IMR-90 (cell line): ENCODE measurements at regions not wholly inside any gene's neighbourhood (a gene's known extent, or its start where the extent isn't known, plus 50 kb on each side); places are given as distances from the start of the nearest gene placed in this dataset.

Source experiments
- ATAC-seq: fragments of 200-7000 bp; cut with Tn5 transposase; 2 replicates; pipeline ENCODE4 v1.9.1; 2020; ENCODE audit warnings: low read depth, mild to moderate bottlenecking, moderate library complexity
- BruUV-seq: library from RNA; stranded (reverse); fragments of 400-500 nt; replicated peaks from 2 replicates; lab custom pipeline; 2021; lab: Mats Ljungman, UMichigan
- CTCF ChIA-PET: fragments of 300-600 bp; formaldehyde crosslinking; extraction: SDS; loops from one replicate; lab custom pipeline; 2021; ENCODE audit warnings: antibody characterized with exemption; lab: Yijun Ruan, JAX
- POLR2A ChIA-PET: fragments of 300-600 bp; sonication (Branson Sonifier 250); formaldehyde crosslinking; loops from one replicate; lab custom pipeline; 2022; ENCODE audit warnings: antibody characterized with exemption; ENCODE audit not compliant: unreplicated experiment; lab: Charles Lee
- DNase-seq: peaks from one replicate; pipeline ENCODE4 v3.0.0; 2013
- H2AFZ ChIP-seq: replicated peaks from 2 replicates; pipeline ENCODE3; 2013; ENCODE audit warnings: low read length, mild to moderate bottlenecking; ENCODE audit not compliant: poor library complexity
- H2AK5ac ChIP-seq: 2 replicates; pipeline ENCODE4 v1.6.1; 2013; ENCODE audit warnings: low read depth, low read length, inconsistent platforms
- H2AK9ac ChIP-seq: replicated peaks from 2 replicates; pipeline ENCODE3; 2013; ENCODE audit warnings: mild to moderate bottlenecking, low read depth, low read length, moderate library complexity; ENCODE audit not compliant: poor library complexity
- H2BK120ac ChIP-seq: 2 replicates; pipeline ENCODE4 v1.6.1; 2013; ENCODE audit warnings: low read depth, low read length, inconsistent platforms
- H2BK15ac ChIP-seq: 3 replicates; pipeline ENCODE4 v1.6.1; 2013; ENCODE audit warnings: low read depth, low read length, inconsistent platforms
- H2BK20ac ChIP-seq: 2 replicates; pipeline ENCODE4 v1.6.1; 2013; ENCODE audit warnings: low read depth, mild to moderate bottlenecking, inconsistent platforms, low read length, moderate library complexity
- H2BK5ac ChIP-seq: 2 replicates; pipeline ENCODE4 v1.6.1; 2013; ENCODE audit warnings: mild to moderate bottlenecking, low read depth, low read length, inconsistent platforms; ENCODE audit not compliant: poor library complexity, severe bottlenecking
- H3K14ac ChIP-seq: replicated peaks from 2 replicates; pipeline ENCODE4 v1.6.1; 2013; ENCODE audit warnings: low read depth, low read length, inconsistent platforms
- H3K18ac ChIP-seq: 2 replicates; pipeline ENCODE4 v1.6.1; 2013; ENCODE audit warnings: low read depth, low read length, control low read depth
- H3K23ac ChIP-seq: 2 replicates; pipeline ENCODE4 v1.6.1; 2013; ENCODE audit warnings: low read depth, low read length, inconsistent platforms
- H3K27ac ChIP-seq: 2 replicates; pipeline ENCODE4 v1.5.1; 2013; ENCODE audit warnings: mild to moderate bottlenecking, control low read depth, low read length; ENCODE audit not compliant: insufficient read depth
- H3K27me3 ChIP-seq: 2 replicates; pipeline ENCODE4 v1.6.1; 2013; ENCODE audit warnings: low read length; ENCODE audit not compliant: control insufficient read depth, insufficient read depth
- H3K36me3 ChIP-seq: 2 replicates; pipeline ENCODE4 v1.6.1; 2013; ENCODE audit warnings: low read length, mixed read lengths; ENCODE audit not compliant: control insufficient read depth, insufficient read depth
- H3K4ac ChIP-seq: 2 replicates; pipeline ENCODE4 v1.6.1; 2013; ENCODE audit warnings: low read depth, low read length, inconsistent platforms
- H3K4me1 ChIP-seq: 2 replicates; pipeline ENCODE4 v1.6.1; 2013; ENCODE audit warnings: low read length, mixed read lengths; ENCODE audit not compliant: control insufficient read depth, insufficient read depth
- H3K4me2 ChIP-seq: 2 replicates; pipeline ENCODE4 v1.6.1; 2013; ENCODE audit warnings: low read depth, mild to moderate bottlenecking, control low read depth, low read length, moderate library complexity
- H3K4me3 ChIP-seq: 2 replicates; pipeline ENCODE4 v1.5.1; 2013; ENCODE audit warnings: low read depth, mild to moderate bottlenecking, control low read depth, low read length, moderate library complexity; ENCODE audit not compliant: insufficient read depth
- H3K56ac ChIP-seq: 2 replicates; pipeline ENCODE4 v1.6.1; 2013; ENCODE audit warnings: low read length, inconsistent platforms; ENCODE audit not compliant: insufficient read depth; ENCODE audit errors: extremely low read depth
- H3K79me1 ChIP-seq, 2 experiments: 2 replicates each; pipeline ENCODE4 v1.6.1; 2013; ENCODE audit warnings: low read length in 2 of 2, inconsistent platforms in 1 of 2, low read depth in 1 of 2
- H3K9ac ChIP-seq: 2 replicates; pipeline ENCODE4 v1.6.1; 2013; ENCODE audit warnings: low read depth, low read length, control low read depth
- H3K9me1 ChIP-seq: 2 replicates; pipeline ENCODE4 v1.6.1; 2013; ENCODE audit warnings: low read length, inconsistent platforms; ENCODE audit not compliant: insufficient read depth
- H3K9me3 ChIP-seq: 2 replicates; pipeline ENCODE4 v1.6.1; 2013; ENCODE audit warnings: low read length; ENCODE audit not compliant: control insufficient read depth, insufficient read depth
- H4K20me1 ChIP-seq: 2 replicates; pipeline ENCODE4 v1.6.1; 2013; ENCODE audit warnings: low read length, inconsistent platforms; ENCODE audit not compliant: insufficient read depth
- H4K5ac ChIP-seq: 2 replicates; pipeline ENCODE4 v1.6.1; 2013; ENCODE audit warnings: mild to moderate bottlenecking, low read depth, low read length, control low read depth
- H4K8ac ChIP-seq, 2 experiments: 2 replicates each; pipeline ENCODE4 v1.6.1; 2013; ENCODE audit warnings: low read depth in 2 of 2, low read length in 2 of 2, control low read depth in 1 of 2, inconsistent platforms in 1 of 2
- H4K91ac ChIP-seq: 2 replicates; pipeline ENCODE4 v1.6.1; 2013; ENCODE audit warnings: low read depth, low read length, inconsistent platforms; ENCODE audit not compliant: insufficient read depth
- CEBPB ChIP-seq: IDR thresholded peaks from 2 replicates; pipeline ENCODE4 v1.6.1; 2012; ENCODE audit warnings: low read depth, low read length, improper control_type of control experiment
- CTCF ChIP-seq: conservative IDR thresholded peaks from 2 replicates; pipeline ENCODE4 v1.5.1; 2012; ENCODE audit warnings: mild to moderate bottlenecking, low read depth, low read length, improper control_type of control experiment
- ELK1 ChIP-seq: fragments of 150-350 bp; IDR thresholded peaks from 2 replicates; pipeline ENCODE4 v1.6.1; 2016; ENCODE audit warnings: low read depth, mild to moderate bottlenecking, low read length, moderate library complexity, borderline replicate concordance
- FOS ChIP-seq: fragments of 150-350 bp; IDR thresholded peaks from 2 replicates; pipeline ENCODE4 v1.6.1; 2016; ENCODE audit warnings: low read depth, low read length
- MAFK ChIP-seq: IDR thresholded peaks from 2 replicates; pipeline ENCODE4 v1.6.1; 2012; ENCODE audit warnings: low read depth, low read length, improper control_type of control experiment
- MAZ ChIP-seq: IDR thresholded peaks from 2 replicates; pipeline ENCODE4 v1.6.1; 2012; ENCODE audit warnings: low read depth, mild to moderate bottlenecking, low read length, improper control_type of control experiment, moderate library complexity, borderline replicate concordance
- MXI1 ChIP-seq: IDR thresholded peaks from 2 replicates; pipeline ENCODE4 v1.6.1; 2012; ENCODE audit warnings: low read depth, mild to moderate bottlenecking, low read length, moderate library complexity, borderline replicate concordance
- NFE2L2 ChIP-seq: fragments of 150-350 bp; IDR thresholded peaks from 2 replicates; pipeline ENCODE4 v1.6.1; 2016; ENCODE audit warnings: low read depth, mild to moderate bottlenecking, low read length
- RAD21 ChIP-seq: IDR thresholded peaks from 2 replicates; pipeline ENCODE4 v1.6.1; 2012; ENCODE audit warnings: low read length, improper control_type of control experiment
- RFX5 ChIP-seq: IDR thresholded peaks from 2 replicates; pipeline ENCODE4 v1.8.0; 2012; ENCODE audit warnings: low read depth, mild to moderate bottlenecking, low read length, moderate library complexity
- WGBS, 2 experiments: methylation state at CpG; one replicate each; pipeline versions ENCODE4 v1.1.5 to v1.1.7; 2013; ENCODE audit warnings: missing lambda C conversion rate in 2 of 2; ENCODE audit not compliant: insufficient read length in 1 of 2; ENCODE audit errors: extremely low coverage in 2 of 2; 5-methylcytosine and 5-hydroxymethylcytosine counted together
- dilution Hi-C: fragments of 300-500 bp; cut with HindIII; formaldehyde crosslinking; loops from one replicate; pipeline ENCODE4 v1.14.3; 2018; ENCODE audit warnings: low sequenced_read_pairs; ENCODE audit not compliant: unreplicated experiment
- in situ Hi-C: fragments of 300-500 bp; cut with MboI; formaldehyde crosslinking; loops from 3 replicates; pipeline ENCODE4 v1.14.3; 2019; ENCODE audit warnings: low sequenced_read_pairs, inconsistent platforms, mixed read lengths
- intact Hi-C: fragments of 100-400 bp; cut with micrococcal nuclease; formaldehyde crosslinking; loops from 2 replicates; pipeline ENCODE4 v1.10.0; 2022
- TF ChIP-seq, protein P1 (sequence below): fragments of 150-350 bp; IDR thresholded peaks from 2 replicates; pipeline ENCODE4 v1.6.1; 2017; ENCODE audit warnings: mild to moderate bottlenecking, antibody characterized with exemption, low read length, low read depth

GRCh38 chr3:64766440-64766839 lies 78.6 kb upstream of the ADAMTS9 start:
- Histone ChIP-seq H3K36me3 (no peaks in the 10 kb centered on the region), H3K9me3 (no peaks in the 10 kb centered on the region), H3K4me3 (no peak overlapping the region), H4K8ac (no peak overlapping the region), H2AFZ (no peak overlapping the region), H3K27ac (no peak overlapping the region), H3K9ac (no peak overlapping the region), H2AK5ac (no peak overlapping the region), H3K4me2 (no peak overlapping the region), H3K27me3 (no peaks in the 10 kb centered on the region), H2BK20ac (no peak overlapping the region), H2BK120ac (no peak overlapping the region), H4K91ac (no peak overlapping the region), H3K23ac (no peak overlapping the region), H3K18ac (no peak overlapping the region), H3K14ac (no peak overlapping the region), H4K20me1 (no peaks in the 10 kb centered on the region), H3K4me1 (no peaks in the 10 kb centered on the region), H3K79me1 (no peaks in the 10 kb centered on the region), H4K5ac (no peak overlapping the region), H2BK15ac (no peak overlapping the region), H3K9me1 (no peaks in the 10 kb centered on the region), H3K4ac (no peak overlapping the region), H2AK9ac (no peak overlapping the region), H3K56ac (no peak overlapping the region), H2BK5ac (no peak overlapping the region)
- WGBS, 2 experiments = no CpG with 5 or more reads among the region's 4 CpGs
- in situ Hi-C loops = no loop called here
- intact Hi-C loops = no loop called here
- BruUV-seq = no TSS peak
- no peak for ATAC-seq
- TF ChIP-seq CTCF (no peak), NFE2L2 (no peak), CEBPB (no peak), MXI1 (no peak), RFX5 (no peak), MAFK (no peak), RAD21 (no peak), MAZ (no peak), FOS (no peak), ELK1 (no peak)
- TF ChIP-seq, protein P1, sequence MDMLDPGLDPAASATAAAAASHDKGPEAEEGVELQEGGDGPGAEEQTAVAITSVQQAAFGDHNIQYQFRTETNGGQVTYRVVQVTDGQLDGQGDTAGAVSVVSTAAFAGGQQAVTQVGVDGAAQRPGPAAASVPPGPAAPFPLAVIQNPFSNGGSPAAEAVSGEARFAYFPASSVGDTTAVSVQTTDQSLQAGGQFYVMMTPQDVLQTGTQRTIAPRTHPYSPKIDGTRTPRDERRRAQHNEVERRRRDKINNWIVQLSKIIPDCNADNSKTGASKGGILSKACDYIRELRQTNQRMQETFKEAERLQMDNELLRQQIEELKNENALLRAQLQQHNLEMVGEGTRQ = no peak
- DNase-seq = no peak
- POLR2A ChIA-PET = no interaction called here
- CTCF ChIA-PET = interaction anchor here (0.7 kb wide), 1 partner anchor 13 kb away, joined by 4 read pairs; no protein-coding TSS in a partner anchor
- dilution Hi-C loops = no loop called here
